ENCODE measurements at regions not wholly inside any gene's neighbourhood (a gene's known extent, or its start where the extent isn't known, plus 50 kb on each side); places are given as distances from the start of the nearest gene placed in this dataset.

DNA sequence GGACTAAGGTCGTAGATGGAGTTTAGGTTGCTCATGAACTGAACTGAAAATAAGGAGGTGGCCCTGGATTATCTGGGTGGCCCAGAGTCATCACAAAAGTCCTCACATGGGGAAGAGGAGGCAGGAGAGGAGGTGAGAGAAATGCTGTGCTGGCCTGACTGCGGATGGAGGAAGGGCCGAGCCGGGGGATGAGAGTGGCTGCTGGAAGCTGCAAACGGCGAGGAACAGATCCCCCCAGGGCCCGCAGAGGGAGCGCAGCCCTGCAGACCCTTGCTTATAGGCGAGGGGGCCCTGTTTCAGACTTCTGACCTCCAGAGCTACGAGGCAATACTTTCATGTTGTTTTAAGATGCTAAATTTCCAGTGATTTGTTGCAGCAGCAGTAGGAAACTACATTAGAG, 102.7 kb upstream of the C1orf174 start:
- TF ChIP-seq, protein P1, sequence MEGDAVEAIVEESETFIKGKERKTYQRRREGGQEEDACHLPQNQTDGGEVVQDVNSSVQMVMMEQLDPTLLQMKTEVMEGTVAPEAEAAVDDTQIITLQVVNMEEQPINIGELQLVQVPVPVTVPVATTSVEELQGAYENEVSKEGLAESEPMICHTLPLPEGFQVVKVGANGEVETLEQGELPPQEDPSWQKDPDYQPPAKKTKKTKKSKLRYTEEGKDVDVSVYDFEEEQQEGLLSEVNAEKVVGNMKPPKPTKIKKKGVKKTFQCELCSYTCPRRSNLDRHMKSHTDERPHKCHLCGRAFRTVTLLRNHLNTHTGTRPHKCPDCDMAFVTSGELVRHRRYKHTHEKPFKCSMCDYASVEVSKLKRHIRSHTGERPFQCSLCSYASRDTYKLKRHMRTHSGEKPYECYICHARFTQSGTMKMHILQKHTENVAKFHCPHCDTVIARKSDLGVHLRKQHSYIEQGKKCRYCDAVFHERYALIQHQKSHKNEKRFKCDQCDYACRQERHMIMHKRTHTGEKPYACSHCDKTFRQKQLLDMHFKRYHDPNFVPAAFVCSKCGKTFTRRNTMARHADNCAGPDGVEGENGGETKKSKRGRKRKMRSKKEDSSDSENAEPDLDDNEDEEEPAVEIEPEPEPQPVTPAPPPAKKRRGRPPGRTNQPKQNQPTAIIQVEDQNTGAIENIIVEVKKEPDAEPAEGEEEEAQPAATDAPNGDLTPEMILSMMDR (IDR thresholded peaks at IDR 0.05; ENCODE audit: low read depth, low read length), result no peak
- no peak overlapping the region for H3K4me3 ChIP-seq (ENCODE audit: low read depth, low read length)
- DNase-seq (ENCODE audit: low read depth, low spot score), result no peak
- in situ Hi-C loops (cut with HindIII; ENCODE audit: low sequenced_read_pairs), result no loop called here

DNA sequence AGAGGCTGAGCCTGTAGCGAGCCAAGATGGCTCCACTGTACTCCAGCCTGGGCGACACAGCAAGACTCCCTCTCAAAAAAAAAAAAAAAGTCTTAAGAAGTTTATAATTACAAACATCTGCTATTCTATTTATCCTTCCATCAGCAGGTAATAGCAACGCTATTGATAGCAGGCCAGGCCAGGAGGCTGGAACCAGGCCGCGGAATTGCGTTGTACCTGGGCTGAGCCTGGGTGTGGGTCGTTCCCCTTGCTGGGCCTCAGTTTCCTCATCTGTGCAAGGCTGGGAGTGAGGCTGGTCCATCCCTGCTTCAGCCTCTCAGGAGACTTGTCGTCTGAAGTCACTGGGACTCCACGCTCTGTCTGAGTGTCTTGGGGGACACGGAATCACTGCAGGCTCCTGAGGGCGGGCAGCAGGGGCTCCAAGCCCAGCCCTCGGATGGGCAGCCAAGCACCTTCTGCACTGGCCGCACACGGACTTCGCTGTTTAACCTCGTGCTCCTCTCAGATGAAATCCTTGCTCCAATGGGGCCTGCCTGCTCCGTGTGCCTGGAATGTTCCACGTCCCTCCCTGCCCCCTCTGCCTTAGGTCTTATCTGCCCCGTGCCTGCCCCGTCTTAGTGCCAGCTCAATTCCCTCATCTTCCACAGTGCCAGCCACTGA, 103.9 kb upstream of the C1orf174 start:
- no peak for DNase-seq (ENCODE audit: low read depth, low spot score)
- in situ Hi-C loops (cut with HindIII; ENCODE audit: low sequenced_read_pairs), result no loop called here
- TF ChIP-seq, protein P1 (IDR thresholded peaks at IDR 0.05; ENCODE audit: low read depth, low read length), result no peak
- H3K4me3 ChIP-seq (ENCODE audit: low read depth, low read length), result no peak overlapping the region

GRCh38 chr1:4004635-4005430, 104.8 kb upstream of the C1orf174 start:
- no peak overlapping the region for H3K4me3 ChIP-seq (ENCODE audit: low read depth, low read length)
- in situ Hi-C loops (cut with HindIII; ENCODE audit: low sequenced_read_pairs), result no loop called here
- DNase-seq (ENCODE audit: low read depth, low spot score), result no peak
- TF ChIP-seq, protein P1 (IDR thresholded peaks at IDR 0.05; ENCODE audit: low read depth, low read length), result no peak

- in situ Hi-C loops (cut with HindIII; ENCODE audit: low sequenced_read_pairs), result no loop called here
- DNase-seq (ENCODE audit: low read depth, low spot score), result no peak
- TF ChIP-seq, protein P1 (IDR thresholded peaks at IDR 0.05; ENCODE audit: low read depth, low read length), result no peak
- H3K4me3 ChIP-seq (ENCODE audit: low read depth, low read length), result no peak overlapping the region
These were observed 105.4 kb upstream of the C1orf174 start for GRCh38 chr1:4005431-4005830.

DNA sequence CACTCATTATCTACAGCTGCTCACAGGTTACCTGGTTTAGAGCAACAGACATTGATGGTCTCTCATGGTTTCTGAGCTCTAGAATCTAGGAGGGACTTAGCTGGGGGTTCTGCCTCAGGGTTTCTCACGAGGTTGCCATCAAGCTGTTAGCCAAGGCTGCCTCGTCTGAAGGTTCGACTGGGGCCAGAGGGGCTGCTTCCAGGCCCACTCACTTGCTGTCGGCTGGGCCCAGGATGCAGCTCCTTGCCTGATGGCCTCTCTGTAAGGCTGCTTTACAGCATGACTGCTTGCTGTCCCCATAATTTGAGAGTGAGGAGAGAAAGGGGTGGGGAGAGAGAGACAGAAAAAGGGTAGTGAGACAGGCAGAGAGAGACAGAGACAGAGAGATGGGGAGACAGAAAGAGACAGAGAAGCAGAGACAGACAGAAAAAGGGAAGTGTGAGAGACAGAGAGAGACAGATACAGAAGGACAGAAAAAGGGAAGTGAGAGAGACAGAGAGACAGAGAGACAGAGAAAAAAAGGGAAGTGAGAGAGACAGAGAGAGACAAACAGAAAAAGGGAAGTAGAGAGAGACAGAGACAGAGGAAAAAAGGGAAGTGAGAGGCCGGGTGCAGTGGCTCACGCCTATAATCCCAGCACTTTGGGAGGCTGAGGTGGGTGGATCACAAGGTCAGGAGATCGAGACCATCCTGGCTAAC, 106.8 kb upstream of the C1orf174 start:
- H3K4me3 ChIP-seq (ENCODE audit: low read depth, low read length), result no peak overlapping the region
- DNase-seq (ENCODE audit: low read depth, low spot score), result no peak
- TF ChIP-seq, protein P1 (IDR thresholded peaks at IDR 0.05; ENCODE audit: low read depth, low read length), result no peak
- in situ Hi-C loops (cut with HindIII; ENCODE audit: low sequenced_read_pairs), result no loop called here

- in situ Hi-C loops (cut with HindIII; ENCODE audit: low sequenced_read_pairs), result no loop called here
- TF ChIP-seq, protein P1 (IDR thresholded peaks at IDR 0.05; ENCODE audit: low read depth, low read length), result no peak
- no peak overlapping the region for H3K4me3 ChIP-seq (ENCODE audit: low read depth, low read length)
- DNase-seq (ENCODE audit: low read depth, low spot score), result no peak
These were observed 110.2 kb upstream of the C1orf174 start for GRCh38 chr1:4010284-4010683.

Data from astrocyte of the spinal cord (primary cell).